SK-N-SH (cell line): ENCODE measurements at regions not wholly inside any gene's neighbourhood (a gene's known extent, or its start where the extent isn't known, plus 50 kb on each side); places are given as distances from the start of the nearest gene placed in this dataset.

Experiments
- CTCF ChIA-PET: fragments of 300-600, 350-600 bp; formaldehyde crosslinking; extraction: SDS; loops from one replicate; lab custom pipeline; 2021; lab: Yijun Ruan, JAX
- POLR2A ChIA-PET: fragments of 350-600 bp; sonication (Branson Sonifier 250); formaldehyde crosslinking; extraction: SDS; loops from one replicate; lab custom pipeline; 2020; ENCODE audit warnings: antibody characterized with exemption, inconsistent platforms; lab: Yijun Ruan, JAX
- DNase-seq: peaks from one replicate; pipeline ENCODE4 v3.0.0; 2012
- H2AFZ ChIP-seq: fragments of 200-600 bp; sonication (generic); 2 replicates; pipeline ENCODE4 v1.8.1; 2016; ENCODE audit warnings: antibody characterized with exemption, mild to moderate bottlenecking, low read depth
- H3F3A ChIP-seq: fragments of 200-600 bp; sonication (generic); replicated peaks from 2 replicates; pipeline ENCODE3; 2016; ENCODE audit warnings: antibody characterized with exemption, mild to moderate bottlenecking; ENCODE audit not compliant: insufficient read depth
- H3K27ac ChIP-seq, 2 experiments: fragments of 200-500 bp in 1 of 2; fragments of 200-600 bp in 1 of 2; sonication (Bioruptor generic) in 1 of 2; sonication (generic), shearing (Covaris generic) in 1 of 2; 2 replicates each; pipeline versions ENCODE4 v1.5.1 to v1.6.1; 2014 to 2016; ENCODE audit warnings: low read depth in 2 of 2, inconsistent platforms in 1 of 2, low read length in 1 of 2, mild to moderate bottlenecking in 1 of 2, mixed read lengths in 1 of 2
- H3K27me3 ChIP-seq: fragments of 200-600 bp; sonication (generic), shearing (Covaris generic); 2 replicates; pipeline ENCODE4 v1.6.1; 2016; ENCODE audit warnings: mixed run types; ENCODE audit not compliant: insufficient read depth
- H3K36me3 ChIP-seq, 2 experiments: fragments of 200-500 bp in 1 of 2; fragments of 200-600 bp in 1 of 2; sonication (Bioruptor generic) in 1 of 2; sonication (generic) in 1 of 2; replicated peaks in 1 of 2; 2 replicates each; pipeline versions ENCODE3 to v1.5.1; 2014 to 2016; ENCODE audit warnings: low read length in 1 of 2, mild to moderate bottlenecking in 1 of 2; ENCODE audit not compliant: insufficient read depth in 2 of 2, control insufficient read depth in 1 of 2
- H3K4me1 ChIP-seq, 2 experiments: fragments of 200-500 bp in 1 of 2; fragments of 200-600 bp in 1 of 2; sonication (Bioruptor generic) in 1 of 2; sonication (generic), shearing (Covaris generic) in 1 of 2; 2 replicates each; pipeline versions ENCODE4 v1.5.1 to v1.6.1; 2014 to 2016; ENCODE audit warnings: low read depth in 1 of 2, low read length in 1 of 2, mixed run types in 1 of 2; ENCODE audit not compliant: insufficient read depth in 2 of 2, control insufficient read depth in 1 of 2
- H3K4me2 ChIP-seq: fragments of 200-600 bp; sonication (generic), shearing (Covaris generic); 2 replicates; pipeline ENCODE4 v1.6.1; 2017; ENCODE audit warnings: mixed run types
- H3K4me3 ChIP-seq, 2 experiments: fragments of 200-500 bp in 1 of 2; fragments of 200-600 bp in 1 of 2; sonication (Bioruptor generic) in 1 of 2; sonication (generic), shearing (Covaris generic) in 1 of 2; 2 replicates each; pipeline versions ENCODE4 v1.5.1 to v1.8.1; 2014 to 2016; ENCODE audit warnings: low read depth in 2 of 2, inconsistent platforms in 1 of 2, low read length in 1 of 2, mild to moderate bottlenecking in 1 of 2, mixed read lengths in 1 of 2, moderate library complexity in 1 of 2
- H3K79me2 ChIP-seq: fragments of 200-600 bp; sonication (generic); 2 replicates; pipeline ENCODE4 v1.8.1; 2017; ENCODE audit warnings: mild to moderate bottlenecking; ENCODE audit not compliant: insufficient read depth
- H3K9ac ChIP-seq: fragments of 200-600 bp; sonication (generic); 2 replicates; pipeline ENCODE4 v1.6.1; 2017; ENCODE audit warnings: mixed run types
- H3K9me2 ChIP-seq: fragments of 200-600 bp; sonication (generic); 2 replicates; pipeline ENCODE4 v1.6.1; 2017; ENCODE audit warnings: mixed run types
- H3K9me3 ChIP-seq: fragments of 200-600 bp; sonication (generic); 2 replicates; pipeline ENCODE4 v1.6.1; 2017; ENCODE audit warnings: mixed run types, mild to moderate bottlenecking, moderate library complexity
- H4K20me1 ChIP-seq: fragments of 200-600 bp; sonication (generic); 2 replicates; pipeline ENCODE4 v1.6.1; 2017; ENCODE audit warnings: mild to moderate bottlenecking, mixed run types; ENCODE audit not compliant: insufficient read depth
- CHD2 ChIP-seq: fragments of 150-350 bp; IDR thresholded peaks from 2 replicates; pipeline ENCODE4 v1.6.1; 2018; ENCODE audit warnings: low read length; ENCODE audit not compliant: partially characterized antibody
- CTCF ChIP-seq: fragments of 200-600 bp; sonication (generic); IDR thresholded peaks from 2 replicates; pipeline ENCODE4 v1.6.1; 2017; ENCODE audit warnings: antibody characterized with exemption, mild to moderate bottlenecking, moderate library complexity
- EP300 ChIP-seq, 2 experiments: IDR thresholded peaks; 2 replicates each; pipeline versions ENCODE4 v1.4.0 to v1.6.1; 2012; ENCODE audit warnings: borderline replicate concordance in 1 of 2, low read depth in 1 of 2, low read length in 1 of 2
- FOSL2 ChIP-seq: IDR thresholded peaks from 2 replicates; pipeline ENCODE4 v1.4.0; 2012; ENCODE audit warnings: low read depth, mild to moderate bottlenecking, moderate library complexity, borderline replicate concordance
- FOXJ3 ChIP-seq: sonication (generic); formaldehyde crosslinking; IDR thresholded peaks from 2 replicates; pipeline ENCODE4 v1.5.1; 2020; ENCODE audit warnings: mild to moderate bottlenecking, missing genetic modification reagents
- FOXM1 ChIP-seq: IDR thresholded peaks from 2 replicates; pipeline ENCODE4 v1.4.0; 2012; ENCODE audit warnings: low read depth, mild to moderate bottlenecking
- GABPA ChIP-seq: IDR thresholded peaks from 2 replicates; pipeline ENCODE4 v1.4.0; 2012; ENCODE audit warnings: low read depth, mild to moderate bottlenecking
- GATA2 ChIP-seq: sonication (generic); formaldehyde crosslinking; IDR thresholded peaks from 2 replicates; pipeline ENCODE4 v1.5.0; 2020; ENCODE audit warnings: mild to moderate bottlenecking, missing genetic modification reagents
- IRF3 ChIP-seq: fragments of 150-350 bp; IDR thresholded peaks from 2 replicates; pipeline ENCODE4 v1.6.1; 2016; ENCODE audit warnings: mild to moderate bottlenecking, low read depth, low read length
- JUND ChIP-seq: IDR thresholded peaks from 2 replicates; pipeline ENCODE4 v1.4.0; 2012
- MEF2A ChIP-seq: IDR thresholded peaks from 2 replicates; pipeline ENCODE4 v1.4.0; 2012; ENCODE audit warnings: low read depth, borderline replicate concordance
- NFIC ChIP-seq: IDR thresholded peaks from 2 replicates; pipeline ENCODE4 v1.4.0; 2012; ENCODE audit warnings: borderline replicate concordance
- RCOR1 ChIP-seq: fragments of 150-350 bp; IDR thresholded peaks from 2 replicates; pipeline ENCODE4 v1.6.1; 2017; ENCODE audit warnings: antibody characterized with exemption, low read length
- REST ChIP-seq: IDR thresholded peaks from 2 replicates; pipeline ENCODE4 v1.6.1; 2012; ENCODE audit warnings: mild to moderate bottlenecking, low read depth, low read length, moderate library complexity
- RXRA ChIP-seq: IDR thresholded peaks from 2 replicates; pipeline ENCODE4 v1.4.0; 2012; ENCODE audit warnings: low read depth, mild to moderate bottlenecking, borderline replicate concordance
- TAF1 ChIP-seq: IDR thresholded peaks from 2 replicates; pipeline ENCODE4 v1.6.1; 2012; ENCODE audit warnings: low read depth, mild to moderate bottlenecking, low read length, moderate library complexity, borderline replicate concordance
- USF1 ChIP-seq: IDR thresholded peaks from 2 replicates; pipeline ENCODE4 v1.4.0; 2012; ENCODE audit warnings: low read depth, borderline replicate concordance
- USF2 ChIP-seq: fragments of 150-350 bp; IDR thresholded peaks from 2 replicates; pipeline ENCODE4 v1.6.1; 2017; ENCODE audit warnings: antibody characterized with exemption, low read length, low read depth, borderline replicate concordance
- ZBTB33 ChIP-seq: IDR thresholded peaks from 2 replicates; pipeline ENCODE4 v1.4.0; 2012; ENCODE audit warnings: low read depth, borderline replicate concordance
- WGBS: methylation state at CpG from one replicate; pipeline ENCODE4 v1.1.6; 2017; ENCODE audit warnings: low lambda C conversion rate; 5-methylcytosine and 5-hydroxymethylcytosine counted together

- TF ChIP-seq ZBTB33 (no peak), USF2 (no peak)
These were observed 436.4 kb downstream of the RNF144A start (continued) for GRCh38 chr2:7353571-7353970.

GRCh38 chr2:7355781-7356180 is 438.6 kb downstream of the RNF144A start:
- no peaks in the 10 kb centered on the region for H3K79me2 ChIP-seq
- no peaks in the 10 kb centered on the region for H3K36me3 ChIP-seq
- no peak overlapping the region for H3K27ac ChIP-seq
- H3K4me3 ChIP-seq = no peak overlapping the region
- H4K20me1 ChIP-seq = no peaks in the 10 kb centered on the region
- no peak for TF ChIP-seq GATA2 (CRISPR knock-in tag)
- no peak for TF ChIP-seq NFIC
- no peak for TF ChIP-seq RXRA
- TF ChIP-seq FOXJ3 = no peak
- no peak for TF ChIP-seq REST
- no peak for TF ChIP-seq JUND
- TF ChIP-seq MEF2A = no peak
- no peak for TF ChIP-seq GABPA
- no peak for TF ChIP-seq TAF1
- no peak for TF ChIP-seq FOSL2
- no peak for TF ChIP-seq USF1
- no peak for TF ChIP-seq EP300 (IDR thresholded peaks at IDR 0.05; ENCODE audit: borderline replicate concordance in 1 of 2, low read depth in 1 of 2, low read length in 1 of 2)
- TF ChIP-seq RCOR1 = no peak
- TF ChIP-seq IRF3 = no peak
- no peak for TF ChIP-seq FOXM1
- TF ChIP-seq CHD2 = no peak
- TF ChIP-seq CTCF = no peak
- no peaks in the 10 kb centered on the region for H3F3A ChIP-seq
- no peak overlapping the region for H3K9ac ChIP-seq
- CTCF ChIA-PET = no interaction called here
- no peak for DNase-seq
- WGBS = 54% methylated on average over 10 of the region's 10 CpGs
- H3K27me3 ChIP-seq = no peaks in the 10 kb centered on the region
- H2AFZ ChIP-seq = no peak overlapping the region
- H3K4me2 ChIP-seq = no peak overlapping the region
- H3K9me3 ChIP-seq = no peaks in the 10 kb centered on the region
- POLR2A ChIA-PET = no interaction called here
- no peaks in the 10 kb centered on the region for H3K4me1 ChIP-seq
- H3K9me2 ChIP-seq = no peaks in the 10 kb centered on the region
